ENCODE measurements at regions not wholly inside any gene's neighbourhood (a gene's known extent, or its start where the extent isn't known, plus 50 kb on each side); places are given as distances from the start of the nearest gene placed in this dataset.

DNA sequence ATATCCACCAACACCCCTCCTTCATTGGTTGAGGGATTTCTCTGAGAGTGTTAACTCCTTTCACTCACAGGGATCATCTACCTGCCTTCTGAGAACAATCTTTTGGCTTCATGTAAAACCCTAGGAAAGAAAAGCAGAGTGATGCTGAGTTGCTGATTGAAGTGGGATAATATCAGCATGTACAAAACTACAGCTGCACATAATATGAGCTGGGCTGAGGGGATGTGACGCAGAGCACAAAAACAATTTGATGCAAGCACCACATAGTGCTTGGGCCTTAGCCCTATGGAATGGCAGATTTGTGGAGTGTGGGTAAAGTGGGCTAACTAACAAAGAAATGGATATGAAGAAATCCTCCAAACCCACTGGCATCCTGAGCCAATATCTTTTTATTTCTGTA lies 267.6 kb upstream of the KCNH8 start:
- no peak for DNase-seq

DNA sequence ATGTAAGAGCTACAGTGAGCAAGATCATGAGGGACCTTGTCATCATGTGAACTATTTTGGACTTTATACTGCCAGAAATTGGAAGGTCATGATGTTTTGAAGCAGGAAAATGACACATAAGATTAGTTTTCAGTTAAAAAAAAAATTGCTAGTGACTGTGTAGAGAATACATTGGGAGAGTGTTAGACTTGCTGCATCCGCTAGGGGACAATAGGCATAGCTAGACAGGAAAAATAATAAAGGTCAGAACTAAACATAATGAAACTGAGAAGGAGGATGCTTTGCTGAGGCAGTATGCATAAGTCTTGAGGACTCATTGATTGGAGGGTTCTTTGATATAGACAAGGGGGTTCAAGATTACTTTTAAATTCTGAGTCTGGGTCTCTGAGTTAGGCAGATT lies 275.8 kb upstream of the KCNH8 start:
- peak; percentile 8 for DNase-seq

DNA sequence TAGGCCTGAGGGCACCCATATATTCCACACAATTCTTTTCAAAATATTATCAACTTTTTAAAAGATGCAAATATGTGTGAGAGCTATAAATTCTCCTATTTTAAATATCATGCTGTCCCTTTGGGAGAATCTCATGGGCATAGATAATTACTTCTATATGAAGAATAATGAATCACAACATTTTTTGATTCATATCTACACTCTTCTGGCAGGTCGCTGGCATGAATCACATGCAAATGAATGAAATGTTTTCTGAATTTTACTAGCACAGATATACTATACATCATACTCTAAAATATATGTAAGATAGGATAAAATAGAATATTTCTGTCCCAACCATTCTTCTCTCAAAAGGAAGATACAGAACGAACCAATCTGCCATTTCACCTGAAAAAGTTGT lies 277.7 kb upstream of the KCNH8 start:
- no peak for DNase-seq

DNA sequence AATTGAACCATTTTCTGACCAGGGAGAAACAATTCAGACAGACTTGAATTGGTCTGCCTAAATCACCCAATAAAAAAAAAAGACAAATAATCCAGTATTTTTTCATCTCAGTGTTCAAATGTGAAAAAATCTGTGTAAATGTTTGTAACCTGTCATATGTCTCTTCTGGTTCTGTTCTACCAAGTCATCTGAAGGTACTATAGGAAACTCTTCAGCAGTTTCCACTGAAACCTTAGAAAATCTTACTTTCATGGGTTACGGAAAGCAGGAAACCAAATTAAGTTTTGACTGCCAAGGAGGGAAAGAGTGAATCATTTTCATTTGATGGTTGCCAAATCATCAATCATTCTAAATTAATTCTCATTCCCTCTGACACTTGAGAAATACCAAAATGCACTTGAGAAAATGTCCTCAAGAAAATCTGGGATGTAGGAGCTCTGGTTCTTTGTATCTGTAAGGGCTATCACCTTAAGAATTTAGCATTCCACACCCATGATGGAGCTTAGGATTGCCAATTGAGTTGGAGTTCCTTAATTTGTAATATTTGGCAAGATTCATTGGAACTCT lies 278.2 kb upstream of the KCNH8 start:
- DNase-seq = peak; percentile 42

DNA sequence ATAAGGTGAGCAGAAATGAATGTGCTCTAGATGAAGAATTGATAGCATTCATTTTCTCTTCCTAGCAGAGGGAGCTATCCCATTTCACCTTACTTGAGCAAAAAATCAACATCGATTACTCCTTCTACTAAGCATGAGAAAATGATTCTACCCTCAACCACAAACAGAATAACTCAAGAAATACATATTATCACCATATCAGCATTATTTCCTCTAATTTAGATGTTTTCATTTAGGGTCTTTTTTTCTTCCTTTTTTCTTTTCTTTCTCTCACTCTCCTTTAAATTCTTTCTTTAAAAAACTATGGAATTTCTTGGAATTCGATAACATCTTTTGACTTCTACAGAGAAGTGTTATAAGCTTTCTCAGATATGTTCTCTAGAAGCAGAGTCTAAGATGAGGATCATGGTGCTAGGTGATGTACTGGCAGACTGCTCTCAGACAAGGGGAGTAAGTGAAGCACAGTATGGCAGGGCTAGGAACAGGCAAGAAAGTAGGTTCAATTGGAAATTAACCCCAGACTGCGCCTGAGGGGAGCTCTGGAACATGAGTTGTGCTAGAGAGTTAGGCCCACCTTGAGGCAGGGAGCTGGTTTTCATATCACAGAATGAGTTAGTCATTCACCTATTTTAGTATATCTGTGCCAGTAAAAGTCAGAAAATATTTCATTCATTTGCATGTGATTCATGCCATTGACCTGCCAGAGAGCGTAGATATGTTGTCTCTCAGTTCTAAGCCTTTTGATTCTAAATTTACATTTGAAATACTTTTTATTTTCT lies 279.2 kb upstream of the KCNH8 start:
- peak; percentile 23 for DNase-seq

DNA sequence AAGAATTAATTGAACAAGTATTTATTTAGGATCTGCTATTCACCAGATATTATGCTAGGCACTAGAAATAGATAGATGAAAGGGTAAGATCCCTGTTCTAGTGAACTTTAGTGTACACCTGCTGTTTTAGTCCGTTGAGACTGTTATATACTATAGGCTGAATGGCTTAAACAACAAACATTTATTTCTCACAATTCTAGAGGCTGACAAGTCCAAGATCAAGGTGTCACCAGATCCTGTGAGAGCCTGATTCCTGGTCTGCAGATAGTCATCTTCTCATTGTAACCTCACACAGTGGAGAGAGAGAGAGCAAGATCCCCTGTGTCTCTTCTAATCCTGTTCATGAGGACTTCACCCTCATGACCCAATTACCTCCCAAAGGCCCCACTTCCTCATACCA lies 281.4 kb upstream of the KCNH8 start:
- no peak for DNase-seq

DNA sequence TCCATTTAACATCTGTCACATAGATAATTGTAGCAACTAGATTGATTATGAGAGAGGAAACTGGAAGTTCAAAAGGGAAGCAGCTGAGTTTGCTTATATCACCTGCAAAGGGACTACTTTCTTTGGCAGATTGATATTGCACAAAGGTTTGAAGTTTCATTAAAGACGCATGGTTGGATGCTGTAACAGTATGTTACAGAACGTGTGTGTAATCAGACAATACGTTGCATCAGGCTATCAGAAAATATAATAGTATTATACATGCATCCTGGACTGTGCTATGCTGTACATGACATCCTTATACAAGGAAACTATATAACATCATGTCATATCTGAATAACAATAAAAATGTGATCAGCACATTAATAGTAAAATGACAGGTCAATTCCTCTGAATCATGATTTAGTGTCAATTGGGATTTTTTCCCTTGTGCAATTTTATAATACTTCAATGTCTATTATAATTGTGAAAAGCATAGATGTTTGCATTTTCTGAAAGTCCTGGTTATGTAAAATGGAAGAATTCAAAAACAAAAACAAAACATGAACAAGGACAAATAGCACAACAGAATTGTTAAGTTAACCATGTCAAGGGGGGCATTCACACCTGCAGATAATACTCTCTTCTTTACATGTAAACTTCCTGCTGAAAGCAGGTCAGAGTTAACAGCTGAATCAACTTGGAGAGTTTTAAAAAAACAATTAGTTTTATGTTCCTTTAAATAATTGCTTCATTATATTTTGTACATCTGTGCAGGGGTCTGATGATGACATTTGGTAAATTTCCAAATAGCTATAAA lies 283.2 kb upstream of the KCNH8 start:
- no peak for DNase-seq

DNA sequence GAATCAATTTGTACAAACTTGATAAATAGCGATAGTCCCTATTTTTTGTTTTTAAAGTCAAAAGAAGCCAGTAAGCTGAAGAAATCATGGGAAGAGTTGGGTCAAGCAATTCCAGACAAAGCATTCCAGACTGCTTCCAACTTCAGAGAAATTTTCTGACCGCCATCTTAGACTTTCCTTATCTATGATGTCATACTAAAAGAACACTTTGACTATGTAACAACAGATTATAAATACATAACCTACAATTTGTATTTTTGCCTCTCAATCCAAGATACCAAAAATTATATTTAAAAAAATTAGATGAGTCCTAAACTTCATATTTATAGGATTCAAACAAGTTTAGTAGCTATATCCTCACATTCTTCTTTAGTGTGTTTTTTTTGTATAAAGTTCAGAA lies 286.2 kb upstream of the KCNH8 start:
- no peak for DNase-seq

DNA sequence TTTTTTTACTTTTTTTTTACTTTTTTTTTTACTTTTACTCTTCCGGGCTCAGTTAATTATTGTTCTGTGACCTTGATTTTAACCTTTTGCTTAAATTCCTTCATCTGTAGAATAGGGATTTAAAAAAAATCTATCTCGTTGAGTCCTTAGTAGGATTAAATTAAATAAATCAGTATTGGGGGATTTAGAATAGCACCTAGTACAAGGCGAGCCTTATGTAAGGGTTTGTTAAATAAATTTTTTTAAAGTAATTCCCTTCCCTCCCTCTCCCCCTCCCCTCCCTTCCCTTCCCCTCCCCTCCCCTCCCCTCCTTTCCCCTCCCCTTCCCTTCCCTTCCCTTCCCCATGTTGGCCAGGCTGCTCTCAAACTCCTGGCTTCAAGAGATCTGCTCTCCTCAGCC lies 287.2 kb upstream of the KCNH8 start:
- no peak for DNase-seq

DNA sequence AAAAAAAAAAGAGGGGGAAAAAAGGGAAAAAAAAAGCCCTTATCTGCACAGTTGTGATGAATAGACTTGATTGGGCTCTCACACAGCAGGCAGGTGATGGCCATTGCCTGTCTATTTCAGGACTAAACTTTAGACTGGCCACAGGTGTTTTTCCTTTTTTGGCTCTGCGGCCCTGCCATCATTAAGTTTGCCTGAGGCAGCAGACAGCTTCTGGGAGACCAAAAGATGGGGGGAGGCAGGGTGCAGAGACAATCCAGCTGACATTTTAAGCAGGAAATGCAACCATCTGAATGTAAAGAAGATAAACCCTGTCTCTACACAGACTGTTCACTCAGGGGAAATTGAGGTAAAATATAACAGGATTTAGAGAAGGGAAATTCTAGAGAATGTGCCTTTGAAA lies 295.0 kb upstream of the KCNH8 start:
- DNase-seq = no peak

DNA sequence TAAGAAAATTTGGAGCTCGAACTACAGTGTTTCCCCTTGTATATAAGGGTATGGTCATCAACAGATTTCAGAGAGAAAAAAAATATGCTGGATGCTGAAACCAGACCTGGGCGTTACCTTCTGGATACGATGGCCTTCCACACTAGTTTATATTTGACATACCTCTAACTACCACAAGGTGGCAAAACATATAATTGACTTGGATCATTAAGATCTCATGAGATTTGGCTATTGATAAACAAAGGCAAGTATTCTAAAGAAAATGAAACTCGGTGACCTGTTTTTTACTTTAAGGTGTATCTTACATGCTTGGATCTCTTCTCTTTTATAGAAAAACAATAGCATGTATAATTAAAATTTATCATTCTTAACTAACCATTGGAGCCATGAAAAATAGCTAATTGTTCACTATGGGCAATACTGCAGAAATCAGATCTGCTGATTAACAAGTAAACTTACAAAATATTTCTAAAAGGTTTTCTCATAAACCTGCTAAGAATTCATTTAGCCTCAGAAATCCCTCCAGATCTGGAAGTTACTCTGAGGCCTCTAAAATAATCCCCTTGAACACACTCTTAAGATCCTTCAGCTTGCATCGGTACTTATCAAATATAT lies 300.6 kb upstream of the KCNH8 start:
- peak; percentile 41 for DNase-seq

DNA sequence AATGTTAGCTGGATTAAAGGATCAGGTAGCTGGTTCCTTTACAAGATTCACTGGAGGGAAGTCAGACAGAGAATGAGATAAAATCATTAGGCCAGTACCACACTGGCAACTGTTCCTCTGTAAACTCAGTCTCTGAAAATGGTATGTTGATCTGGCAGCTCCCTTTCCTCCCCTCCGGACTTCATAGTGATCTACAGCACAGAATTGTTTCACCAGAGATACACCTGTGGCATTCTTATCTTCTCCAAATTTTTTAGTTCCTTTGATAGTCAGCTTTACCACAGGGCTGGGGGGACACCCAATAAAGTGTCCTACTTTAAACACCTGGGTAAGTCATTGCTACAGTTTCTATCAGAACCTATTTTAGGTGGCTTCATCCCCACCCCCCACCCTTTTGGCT lies 304.3 kb upstream of the KCNH8 start:
- DNase-seq = no peak

DNA sequence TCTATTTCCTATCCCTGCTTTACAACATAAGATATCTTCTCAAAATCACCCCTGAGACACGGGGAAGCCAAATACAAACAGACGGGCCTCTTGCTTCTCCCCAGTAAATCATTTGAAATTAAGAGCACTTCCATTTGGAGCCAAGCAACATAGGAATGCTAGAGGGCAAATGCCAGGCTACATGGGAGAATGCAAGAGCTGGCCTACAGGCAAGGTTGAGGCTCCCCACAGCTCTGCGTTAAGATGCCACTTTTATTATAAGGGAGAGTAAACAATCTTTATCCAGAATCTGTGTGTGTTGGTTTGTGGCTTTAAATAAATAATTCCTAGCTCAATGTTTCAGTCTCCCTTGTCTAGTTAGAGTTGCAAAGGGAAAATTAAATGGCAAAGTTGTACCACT lies 305.1 kb upstream of the KCNH8 start:
- DNase-seq = no peak

DNA sequence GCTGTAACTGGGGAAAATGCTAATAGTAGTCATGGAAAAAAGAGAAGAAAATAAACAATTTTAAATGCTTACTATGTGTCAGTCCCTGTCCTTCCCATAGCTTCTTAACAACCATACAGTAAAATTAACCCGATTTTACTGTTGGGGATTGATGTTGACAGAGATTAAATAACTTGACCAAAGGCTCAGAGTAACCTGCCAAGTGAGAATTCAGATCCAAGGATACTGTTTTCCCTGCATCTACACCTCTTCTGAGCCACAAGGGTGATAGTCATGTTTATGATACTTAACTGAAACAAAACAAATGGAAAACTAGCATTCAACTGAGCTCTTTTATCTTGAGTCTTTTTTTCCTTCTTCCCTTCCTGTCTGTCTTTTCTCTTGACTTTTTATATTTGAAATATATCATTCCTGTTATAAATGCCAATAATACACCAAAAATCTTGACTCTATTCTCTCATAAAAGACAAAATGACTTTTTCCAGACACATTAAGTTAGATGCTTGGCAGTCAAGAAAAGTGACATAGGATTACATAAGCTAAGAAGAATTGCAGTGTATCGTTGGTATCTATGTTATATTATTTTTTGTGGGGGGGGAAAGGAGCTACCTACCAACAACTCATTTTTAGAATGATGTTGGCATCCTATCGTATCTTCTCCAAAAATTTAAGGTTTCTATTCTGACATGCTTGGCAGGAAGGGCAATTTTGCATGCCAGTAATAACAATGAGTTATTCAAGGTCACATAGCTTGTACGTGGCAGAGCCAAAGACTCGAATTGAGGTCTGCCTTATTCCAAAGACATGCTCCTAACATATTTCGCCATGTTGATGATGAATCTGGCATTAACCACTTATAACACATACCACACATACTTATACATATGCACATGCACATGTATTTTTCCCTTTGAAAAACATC lies 306.6 kb upstream of the KCNH8 start:
- DNase-seq = no peak

DNA sequence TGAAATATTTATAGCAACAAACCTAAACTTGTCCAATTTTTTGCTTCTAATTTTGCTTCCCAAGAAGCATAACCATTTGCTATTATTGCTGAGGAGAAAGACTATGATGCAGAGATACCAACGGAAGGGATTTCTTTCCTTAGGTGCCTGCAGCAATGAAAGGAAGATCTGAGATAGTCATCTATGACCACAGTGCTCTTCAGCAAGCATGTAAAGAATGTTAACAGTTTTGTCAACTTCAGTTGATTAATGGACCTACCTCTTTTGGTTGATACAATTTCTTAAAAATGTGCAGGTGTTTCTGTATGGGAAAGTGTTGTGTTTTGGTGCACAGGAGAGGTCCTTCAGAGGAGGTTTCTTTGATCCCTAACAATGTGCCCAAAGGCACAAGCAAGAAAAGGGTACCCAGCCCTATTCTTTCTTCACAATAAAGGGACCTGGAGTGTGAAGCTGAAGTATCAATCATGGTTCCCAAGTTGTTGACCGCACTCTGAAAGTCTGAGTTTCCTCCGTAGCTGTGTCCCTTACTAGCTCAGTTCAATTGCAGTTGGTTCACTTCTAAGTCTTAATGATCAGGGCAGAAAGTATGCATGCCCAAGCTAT lies 307.7 kb upstream of the KCNH8 start:
- no peak for DNase-seq

DNA sequence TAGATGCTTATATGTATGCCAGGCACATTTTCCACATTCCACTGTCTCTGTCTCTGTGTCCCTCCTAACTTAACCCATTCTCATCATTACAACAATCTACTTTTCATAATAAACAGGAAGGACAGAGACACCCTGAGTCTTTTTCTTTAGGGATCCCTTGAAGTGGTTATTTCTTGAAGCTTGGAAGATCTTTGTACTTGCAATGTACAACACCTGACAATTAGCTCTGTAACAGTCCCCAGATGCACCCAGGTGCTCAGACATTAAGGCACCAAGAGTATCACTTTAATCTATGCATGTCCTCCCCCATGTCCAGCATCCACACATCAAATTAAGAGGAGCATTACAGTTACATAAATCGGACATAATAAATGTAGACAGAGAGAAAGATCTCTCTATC lies 309.6 kb upstream of the KCNH8 start:
- DNase-seq = no peak

DNA sequence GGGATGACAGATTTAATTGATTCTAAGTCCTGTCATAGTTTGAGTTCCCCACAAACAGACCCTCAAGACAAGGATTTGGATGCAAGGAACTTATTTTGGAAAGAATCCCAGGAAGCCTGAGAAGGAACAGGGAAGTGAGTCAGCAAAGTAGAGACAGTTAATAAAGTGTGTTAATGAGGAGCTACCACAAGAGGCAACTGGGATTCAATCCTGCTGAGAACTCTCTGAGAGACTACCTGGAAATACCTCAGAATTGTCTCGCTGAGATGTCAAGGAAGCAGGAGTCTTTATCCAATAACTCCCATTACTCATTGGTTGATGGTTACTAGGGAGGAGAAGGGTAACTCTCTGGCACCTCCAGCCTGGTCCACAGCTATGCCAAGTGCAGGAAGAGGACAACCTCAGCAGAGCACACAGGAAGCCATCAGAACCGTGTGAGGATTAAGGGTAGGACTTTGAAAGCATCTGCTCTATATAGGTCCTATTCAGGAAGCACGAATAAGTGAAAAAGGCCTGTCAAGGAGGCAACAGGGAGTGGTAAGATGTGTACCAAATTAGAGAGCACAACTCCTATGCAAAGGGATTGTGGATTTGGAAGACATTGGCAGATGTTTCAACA lies 311.1 kb upstream of the KCNH8 start:
- no peak for DNase-seq

DNA sequence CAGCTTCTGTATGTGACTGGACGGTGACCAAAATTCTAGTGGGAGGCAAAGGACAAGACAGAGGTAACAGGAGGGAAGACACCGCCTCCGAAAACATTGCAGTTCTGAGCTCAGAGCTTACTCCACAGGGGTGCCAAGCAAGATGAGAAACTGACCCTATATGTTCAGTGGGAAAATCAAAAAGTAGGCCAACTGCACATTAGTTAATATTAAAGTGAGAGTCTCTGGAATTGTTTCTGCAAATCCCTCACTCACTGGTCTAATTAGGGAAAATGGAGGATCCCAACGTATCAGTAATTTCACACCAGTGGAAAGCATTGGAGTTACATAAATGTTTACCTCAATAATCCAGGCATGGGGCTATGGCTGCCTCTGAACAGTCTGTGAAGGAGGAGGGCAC lies 313.3 kb upstream of the KCNH8 start:
- DNase-seq = no peak

DNA sequence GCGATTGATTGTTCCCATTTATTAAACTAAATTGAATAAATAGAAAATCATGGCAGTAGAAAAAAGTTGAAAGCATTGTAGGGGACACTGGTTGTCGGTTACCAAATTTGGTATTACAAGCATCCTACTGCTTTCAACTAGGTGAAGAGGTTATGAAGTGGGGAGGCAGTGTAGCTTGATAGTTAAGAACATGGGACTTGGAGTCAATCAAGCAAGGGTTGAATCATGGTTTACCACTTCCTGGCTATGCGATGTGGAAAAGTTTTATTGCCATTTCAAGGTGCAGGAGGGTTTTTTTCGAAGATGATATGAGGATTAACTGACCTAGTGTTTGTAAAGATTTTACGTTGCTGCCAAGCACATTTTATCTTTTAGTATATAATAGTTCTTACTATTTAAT lies 318.2 kb upstream of the KCNH8 start:
- peak; percentile 26 for DNase-seq

DNA sequence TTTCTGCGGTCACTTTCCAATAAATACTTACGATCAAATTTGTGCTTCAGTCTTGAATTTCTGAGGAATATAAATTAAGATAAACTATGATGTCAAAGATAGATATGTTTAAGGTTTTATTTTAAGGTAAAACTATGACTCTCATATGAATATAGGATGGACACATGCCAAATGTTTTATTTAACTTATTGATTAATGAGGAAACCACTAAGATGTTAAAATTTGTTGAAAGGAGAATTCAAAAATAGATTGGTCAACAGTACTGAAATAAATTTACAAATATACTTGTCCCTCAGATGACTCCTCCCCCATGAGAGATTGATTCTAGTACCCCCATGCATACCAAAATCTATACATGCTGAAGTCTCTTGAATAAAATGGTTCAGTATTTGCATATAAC lies 319.7 kb upstream of the KCNH8 start:
- DNase-seq = no peak

DNA sequence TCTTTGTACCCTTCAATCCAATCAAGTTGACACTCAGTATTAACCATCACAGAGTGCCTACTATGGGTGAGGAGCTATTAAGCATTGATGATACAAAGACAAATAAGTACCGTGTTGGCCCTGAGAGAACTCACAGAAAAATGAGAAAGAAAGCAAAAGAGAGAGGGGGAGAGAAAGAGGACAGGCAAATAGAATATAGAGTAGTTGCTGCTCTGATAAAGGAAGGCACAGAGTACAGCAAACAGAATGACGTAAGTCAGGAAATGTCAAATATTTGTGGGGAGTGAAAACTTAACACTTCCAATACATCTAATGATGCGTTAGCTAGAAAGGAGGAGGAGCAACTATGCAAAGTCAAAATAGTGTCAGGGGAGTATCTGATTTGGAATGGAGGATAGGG lies 320.6 kb upstream of the KCNH8 start:
- no peak for DNase-seq

DNA sequence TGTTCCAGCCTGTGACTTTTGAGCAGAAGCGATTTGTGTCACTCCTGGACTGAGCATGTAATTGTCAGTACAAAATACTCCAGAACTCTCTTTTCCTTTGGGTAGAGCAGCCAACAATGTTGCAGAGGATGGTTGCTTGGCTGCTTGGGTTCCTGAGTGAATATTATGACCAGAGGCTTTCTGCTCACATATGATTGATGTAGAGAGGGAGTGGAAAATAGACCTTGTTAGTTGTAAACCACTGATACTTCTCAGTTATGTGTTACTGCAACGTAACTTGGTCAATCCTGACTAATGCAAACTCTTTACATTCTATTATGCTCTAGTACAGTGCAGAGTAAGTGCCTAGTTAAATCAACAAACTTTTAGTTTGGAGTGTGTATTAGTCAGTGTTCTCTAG lies 322.6 kb upstream of the KCNH8 start:
- DNase-seq = no peak
